Loucy (cell line): ENCODE measurements at regions not wholly inside any gene's neighbourhood (a gene's known extent, or its start where the extent isn't known, plus 50 kb on each side); places are given as distances from the start of the nearest gene placed in this dataset.
"Not testable (repeated sequence)": the region's sequence is repeated elsewhere in the genome, so short reads cannot be mapped to it uniquely, and the experiment has no call there.

Experiments
- CTCF ChIP-seq: fragments of 200-600 bp; sonication (generic); conservative IDR thresholded peaks from 2 replicates; pipeline ENCODE4 v1.5.1; 2014; ENCODE audit warnings: mild to moderate bottlenecking, antibody characterized with exemption, low read length
- EZH2phosphoT487 ChIP-seq: fragments of 200-600 bp; IDR thresholded peaks from 2 replicates; pipeline ENCODE4 v1.6.1; 2018; ENCODE audit warnings: antibody characterized with exemption, mild to moderate bottlenecking, moderate library complexity, borderline replicate concordance

- TF ChIP-seq CTCF, EZH2phosphoT487: not testable (repeated sequence)
These were observed 627.6 kb upstream of the PCDH7 start for GRCh38 chr4:30092420-30093128.
